Fibroblast of the aortic adventitia (primary cell): ENCODE measurements at regions not wholly inside any gene's neighbourhood (a gene's known extent, or its start where the extent isn't known, plus 50 kb on each side); places are given as distances from the start of the nearest gene placed in this dataset.

Experiments used
- DNase-seq: peaks from one replicate; pipeline ENCODE4 v3.0.0-alpha.2; 2010; ENCODE audit warnings: low read depth
- H3K4me3 ChIP-seq: 2 replicates; pipeline ENCODE4 v1.5.1; 2011; ENCODE audit warnings: low read depth, mild to moderate bottlenecking, control low read depth, low read length, moderate library complexity
- CTCF ChIP-seq: IDR thresholded peaks from 2 replicates; pipeline ENCODE4 v1.5.1; 2011; ENCODE audit warnings: mild to moderate bottlenecking, low read length, control low read depth, inconsistent platforms; ENCODE audit not compliant: insufficient read depth

- no peak overlapping the region for H3K4me3 ChIP-seq
- DNase-seq, result peak; percentile 32
- no peak for TF ChIP-seq CTCF
These were observed 63.1 kb downstream of the RTL9 start for GRCh38 chrX:110421500-110422455.

GRCh38 chrX:110425222-110426154 is 66.8 kb downstream of the RTL9 start:
- no peak for TF ChIP-seq CTCF
- no peak for DNase-seq

GRCh38 chrX:110426155-110426504 is 67.5 kb downstream of the RTL9 start:
- no peak overlapping the region for H3K4me3 ChIP-seq
- TF ChIP-seq CTCF, result no peak
- DNase-seq, result no peak

More at GRCh38 chrX:110425222-110426154, 66.8 kb downstream of the RTL9 start:
- H3K4me3 ChIP-seq, result no peak overlapping the region

- TF ChIP-seq CTCF, result no peak
- DNase-seq, result no peak
- no peak overlapping the region for H3K4me3 ChIP-seq
These were observed 68.4 kb downstream of the RTL9 start for GRCh38 chrX:110427076-110427475.

- no peak for TF ChIP-seq CTCF
- H3K4me3 ChIP-seq, result no peak overlapping the region
- DNase-seq, result no peak
These were observed 69.5 kb downstream of the RTL9 start for GRCh38 chrX:110428144-110428543.

GRCh38 chrX:110430293-110431076 is 71.8 kb downstream of the RTL9 start:
- no peak overlapping the region for H3K4me3 ChIP-seq
- DNase-seq, result no peak
- TF ChIP-seq CTCF, result no peak
